Caco-2 (cell line): ENCODE measurements at regions not wholly inside any gene's neighbourhood (a gene's known extent, or its start where the extent isn't known, plus 50 kb on each side); places are given as distances from the start of the nearest gene placed in this dataset.
"Not testable (repeated sequence)": the region's sequence is repeated elsewhere in the genome, so short reads cannot be mapped to it uniquely, and the experiment has no call there.

ENCODE experiments used
- BruUV-seq: library from RNA; stranded (reverse); fragments of 400-500 nt; replicated peaks from 2 replicates; lab custom pipeline; 2021; lab: Mats Ljungman, UMichigan
- CTCF ChIA-PET: fragments of 300-600 bp; sonication (Branson Sonifier 250); formaldehyde crosslinking; loops from one replicate; lab custom pipeline; 2022; ENCODE audit warnings: antibody characterized with exemption; lab: Charles Lee
- POLR2A ChIA-PET: fragments of 300-600 bp; sonication (Branson Sonifier 250); formaldehyde crosslinking; loops from one replicate; lab custom pipeline; 2022; ENCODE audit warnings: antibody characterized with exemption; lab: Charles Lee
- DNase-seq, 2 experiments: peaks; one replicate each; pipeline versions ENCODE4 v3.0.0 to v3.0.0-alpha.2; 2020 to 2022
- H3K27me3 ChIP-seq: replicated peaks from 2 replicates; pipeline ENCODE4 v1.6.0; 2011; ENCODE audit warnings: low read length; ENCODE audit not compliant: control insufficient read depth, insufficient read depth
- H3K36me3 ChIP-seq: 2 replicates; pipeline ENCODE4 v1.5.1; 2011; ENCODE audit warnings: low read length; ENCODE audit not compliant: control insufficient read depth, insufficient read depth
- H3K4me1 ChIP-seq: fragments of 250-450 bp; sonication (Bioruptor Pico); 2 replicates; pipeline ENCODE4 v1.5.1; 2020; ENCODE audit warnings: mild to moderate bottlenecking
- H3K4me3 ChIP-seq: 2 replicates; pipeline ENCODE4 v1.5.1; 2011; ENCODE audit warnings: low read depth, mild to moderate bottlenecking, control low read depth, low read length
- H3K9me3 ChIP-seq: fragments of 250-450 bp; sonication (Bioruptor Pico); 2 replicates; pipeline ENCODE4 v1.5.1; 2020; ENCODE audit warnings: mild to moderate bottlenecking, moderate library complexity
- H3K27ac Mint-ChIP-seq: one replicate; pipeline ENCODE4 v1.8.0; 2022; ENCODE audit warnings: mixed read lengths; ENCODE audit not compliant: unreplicated experiment
- H3K27me3 Mint-ChIP-seq: one replicate; pipeline ENCODE4 v1.8.0; 2022; ENCODE audit warnings: mixed read lengths; ENCODE audit not compliant: insufficient read depth, unreplicated experiment
- H3K36me3 Mint-ChIP-seq: one replicate; pipeline ENCODE4 v1.8.0; 2022; ENCODE audit warnings: mild to moderate bottlenecking, mixed read lengths; ENCODE audit not compliant: insufficient read depth, unreplicated experiment
- H3K4me1 Mint-ChIP-seq: one replicate; pipeline ENCODE4 v1.8.0; 2022; ENCODE audit warnings: low read depth, mixed read lengths; ENCODE audit not compliant: unreplicated experiment
- H3K4me3 Mint-ChIP-seq: one replicate; pipeline ENCODE4 v1.8.0; 2022; ENCODE audit warnings: mild to moderate bottlenecking, moderate library complexity, mixed read lengths; ENCODE audit not compliant: unreplicated experiment
- H3K9me3 Mint-ChIP-seq: one replicate; pipeline ENCODE4 v1.8.0; 2022; ENCODE audit warnings: mixed read lengths; ENCODE audit not compliant: unreplicated experiment
- CTCF ChIP-seq, 2 experiments: fragments of 200-600 bp in 1 of 2; IDR thresholded peaks; 1 replicate in 1 of 2; 2 replicates in 1 of 2; pipeline versions ENCODE4 v1.5.1 to v1.8.0; 2011 to 2022; ENCODE audit warnings: antibody characterized with exemption in 1 of 2, control low read depth in 1 of 2, inconsistent platforms in 1 of 2, low read depth in 1 of 2, low read length in 1 of 2, mild to moderate bottlenecking in 1 of 2, moderate library complexity in 1 of 2; ENCODE audit not compliant: insufficient read depth in 1 of 2, severe bottlenecking in 1 of 2, unreplicated experiment in 1 of 2
- intact Hi-C: fragments of 100-400 bp; cut with micrococcal nuclease; formaldehyde crosslinking; loops from one replicate; pipeline ENCODE4 v1.10.0; 2022; ENCODE audit not compliant: unreplicated experiment

GRCh38 chr20:22851679-22852346, 183.3 kb upstream of the SSTR4 start:
- intact Hi-C loops, H3K4me3 Mint-ChIP-seq, POLR2A ChIA-PET, H3K36me3 ChIP-seq, H3K4me3 ChIP-seq, H3K27ac Mint-ChIP-seq, H3K27me3 Mint-ChIP-seq, H3K9me3 ChIP-seq, BruUV-seq, H3K27me3 ChIP-seq, H3K4me1 Mint-ChIP-seq, H3K4me1 ChIP-seq, H3K36me3 Mint-ChIP-seq: not testable (repeated sequence)
- CTCF ChIA-PET, result interaction anchor here (0.5 to 1.3 kb wide), 14 partner anchors 10 to 498 kb away, joined by 3 to 10 read pairs (median 4); partner anchors contain the start of gene NXT1
- peaks cover 33% of the 10 kb centered on the region for H3K9me3 Mint-ChIP-seq
- peak; percentile 69 to 76 for TF ChIP-seq CTCF (IDR thresholded peaks at IDR 0.05; ENCODE audit: insufficient read depth in 1 of 2, low read depth in 1 of 2, low read length in 1 of 2, severe bottlenecking in 1 of 2, unreplicated experiment in 1 of 2)
- DNase-seq, result peak; percentile 63 to 68

GRCh38 chr20:22861231-22861980, 173.7 kb upstream of the SSTR4 start:
- CTCF ChIA-PET, result interaction anchor here (0.9 kb wide), 1 partner anchor 170 kb away, joined by 4 read pairs; no protein-coding TSS in a partner anchor
- no peak for DNase-seq
- Histone ChIP-seq H3K4me3 (no peak overlapping the region), H3K4me1 (no peaks in the 10 kb centered on the region), H3K27me3 (no peaks in the 10 kb centered on the region), H3K36me3 (no peaks in the 10 kb centered on the region), H3K9me3 (0 out of 2 replicates have a peak, but pooled peaks cover 4% of the 10 kb centered on the region)
- no peak for TF ChIP-seq CTCF (IDR thresholded peaks at IDR 0.05; ENCODE audit: insufficient read depth in 1 of 2, low read depth in 1 of 2, low read length in 1 of 2, severe bottlenecking in 1 of 2, unreplicated experiment in 1 of 2)
- Mint-ChIP-seq H3K4me1 (no peaks in the 10 kb centered on the region), H3K9me3 (no peaks in the 10 kb centered on the region), H3K4me3 (no peak overlapping the region), H3K36me3 (no peaks in the 10 kb centered on the region), H3K27ac (no peak overlapping the region), H3K27me3 (no peaks in the 10 kb centered on the region)
- intact Hi-C loops, result no loop called here
- POLR2A ChIA-PET, result no interaction called here
- no TSS peak for BruUV-seq

GRCh38 chr20:22861990-22862389, 173.1 kb upstream of the SSTR4 start:
- Histone ChIP-seq H3K27me3 (no peaks in the 10 kb centered on the region), H3K4me3 (no peak overlapping the region), H3K36me3 (no peaks in the 10 kb centered on the region), H3K4me1 (no peaks in the 10 kb centered on the region), H3K9me3 (0 out of 2 replicates have a peak, but pooled peaks cover under 1% of the 10 kb centered on the region)
- intact Hi-C loops, result no loop called here
- ChIA-PET CTCF (interaction anchor here (0.9 kb wide), 1 partner anchor 170 kb away, joined by 4 read pairs; no protein-coding TSS in a partner anchor), POLR2A (no interaction called here)
- Mint-ChIP-seq H3K27me3 (no peaks in the 10 kb centered on the region), H3K9me3 (no peaks in the 10 kb centered on the region), H3K36me3 (no peaks in the 10 kb centered on the region), H3K4me1 (no peaks in the 10 kb centered on the region), H3K27ac (no peak overlapping the region), H3K4me3 (no peak overlapping the region)
- DNase-seq, result no peak
- no TSS peak for BruUV-seq
- TF ChIP-seq CTCF (IDR thresholded peaks at IDR 0.05; ENCODE audit: insufficient read depth in 1 of 2, low read depth in 1 of 2, low read length in 1 of 2, severe bottlenecking in 1 of 2, unreplicated experiment in 1 of 2), result no peak
